Fibroblast of mammary gland (primary cell): ENCODE measurements at regions not wholly inside any gene's neighbourhood (a gene's known extent, or its start where the extent isn't known, plus 50 kb on each side); places are given as distances from the start of the nearest gene placed in this dataset.
A peak's percentile ranks its signal among the peaks of the same experiment; 100 is the strongest.
"Not testable (repeated sequence)": the region's sequence is repeated elsewhere in the genome, so short reads cannot be mapped to it uniquely, and the experiment has no call there.

Experiments
- DNase-seq: peaks from one replicate; pipeline ENCODE4 v3.0.0-alpha.2; 2010; ENCODE audit warnings: low read depth
- H3K4me3 ChIP-seq: 2 replicates; pipeline ENCODE4 v1.5.1; 2011; ENCODE audit warnings: low read depth, mild to moderate bottlenecking, low read length, moderate library complexity; ENCODE audit not compliant: control insufficient read depth
- TF ChIP-seq, protein P1 (sequence below): conservative IDR thresholded peaks from 2 replicates; pipeline ENCODE4 v1.5.1; 2011; ENCODE audit warnings: low read depth, low read length, inconsistent platforms; ENCODE audit not compliant: control insufficient read depth, insufficient read depth

DNA sequence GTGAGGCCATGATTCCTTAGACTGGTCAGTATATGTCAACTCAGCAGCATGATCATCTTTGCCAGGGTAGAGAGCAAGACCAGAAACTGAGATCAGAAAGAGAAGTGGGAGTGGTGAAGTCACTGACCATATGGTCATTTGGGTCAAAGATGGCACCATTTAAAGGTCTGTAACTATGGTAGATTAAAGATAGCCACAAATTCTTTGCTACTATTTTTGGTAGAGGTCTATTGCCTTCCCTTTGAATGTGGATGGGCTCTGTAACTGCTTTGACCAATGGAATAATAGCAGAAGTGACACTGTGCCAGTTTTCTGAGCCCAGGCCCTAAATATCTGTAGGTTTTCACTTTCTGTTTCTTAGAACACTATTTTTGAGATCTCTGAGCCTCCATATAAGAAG lies 117.6 kb downstream of the PCSK1 start:
- TF ChIP-seq, protein P1, sequence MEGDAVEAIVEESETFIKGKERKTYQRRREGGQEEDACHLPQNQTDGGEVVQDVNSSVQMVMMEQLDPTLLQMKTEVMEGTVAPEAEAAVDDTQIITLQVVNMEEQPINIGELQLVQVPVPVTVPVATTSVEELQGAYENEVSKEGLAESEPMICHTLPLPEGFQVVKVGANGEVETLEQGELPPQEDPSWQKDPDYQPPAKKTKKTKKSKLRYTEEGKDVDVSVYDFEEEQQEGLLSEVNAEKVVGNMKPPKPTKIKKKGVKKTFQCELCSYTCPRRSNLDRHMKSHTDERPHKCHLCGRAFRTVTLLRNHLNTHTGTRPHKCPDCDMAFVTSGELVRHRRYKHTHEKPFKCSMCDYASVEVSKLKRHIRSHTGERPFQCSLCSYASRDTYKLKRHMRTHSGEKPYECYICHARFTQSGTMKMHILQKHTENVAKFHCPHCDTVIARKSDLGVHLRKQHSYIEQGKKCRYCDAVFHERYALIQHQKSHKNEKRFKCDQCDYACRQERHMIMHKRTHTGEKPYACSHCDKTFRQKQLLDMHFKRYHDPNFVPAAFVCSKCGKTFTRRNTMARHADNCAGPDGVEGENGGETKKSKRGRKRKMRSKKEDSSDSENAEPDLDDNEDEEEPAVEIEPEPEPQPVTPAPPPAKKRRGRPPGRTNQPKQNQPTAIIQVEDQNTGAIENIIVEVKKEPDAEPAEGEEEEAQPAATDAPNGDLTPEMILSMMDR, result no peak
- no peak overlapping the region for H3K4me3 ChIP-seq
- DNase-seq, result no peak

DNA sequence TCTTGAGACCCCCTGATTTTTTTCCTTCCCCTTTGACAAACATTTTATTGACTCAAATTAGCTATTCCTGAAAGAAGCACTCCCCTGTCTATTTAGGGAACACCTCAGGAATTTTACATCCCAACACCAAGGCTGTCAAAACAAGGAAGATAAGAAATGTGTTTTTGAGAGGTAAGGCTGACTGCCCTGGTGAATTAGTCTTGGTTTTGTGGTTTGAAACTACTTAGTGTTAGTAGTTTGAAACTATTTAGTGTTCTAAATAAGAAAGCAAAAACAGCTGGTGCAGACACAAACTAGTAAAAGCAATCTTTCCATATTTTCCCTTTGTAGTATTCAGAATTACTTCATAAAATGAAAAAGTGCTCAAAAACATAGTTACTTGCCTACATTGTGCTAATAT lies 120.7 kb downstream of the PCSK1 start:
- no peak for DNase-seq
- TF ChIP-seq, protein P1, result no peak
- no peak overlapping the region for H3K4me3 ChIP-seq

DNA sequence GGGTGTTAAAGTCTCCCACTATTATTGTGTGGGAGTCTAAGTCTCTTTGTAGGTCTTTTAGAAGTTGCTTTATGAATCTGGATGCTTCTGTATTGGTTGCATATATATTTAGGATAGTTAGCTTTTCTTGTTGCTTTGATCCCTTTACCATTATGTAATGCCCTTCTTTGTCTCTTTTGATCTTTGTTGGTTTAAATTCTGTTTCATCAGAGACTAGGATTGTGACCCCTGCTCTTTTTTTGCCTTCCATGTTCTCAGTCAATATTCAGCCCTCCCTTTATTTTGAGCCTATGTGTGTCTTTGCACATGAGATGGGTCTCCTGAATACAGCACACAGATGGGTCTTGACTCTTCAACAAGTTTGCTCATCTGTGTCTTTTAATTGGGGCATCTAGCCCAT lies 126.0 kb downstream of the PCSK1 start:
- H3K4me3 ChIP-seq, DNase-seq: not testable (repeated sequence)

DNA sequence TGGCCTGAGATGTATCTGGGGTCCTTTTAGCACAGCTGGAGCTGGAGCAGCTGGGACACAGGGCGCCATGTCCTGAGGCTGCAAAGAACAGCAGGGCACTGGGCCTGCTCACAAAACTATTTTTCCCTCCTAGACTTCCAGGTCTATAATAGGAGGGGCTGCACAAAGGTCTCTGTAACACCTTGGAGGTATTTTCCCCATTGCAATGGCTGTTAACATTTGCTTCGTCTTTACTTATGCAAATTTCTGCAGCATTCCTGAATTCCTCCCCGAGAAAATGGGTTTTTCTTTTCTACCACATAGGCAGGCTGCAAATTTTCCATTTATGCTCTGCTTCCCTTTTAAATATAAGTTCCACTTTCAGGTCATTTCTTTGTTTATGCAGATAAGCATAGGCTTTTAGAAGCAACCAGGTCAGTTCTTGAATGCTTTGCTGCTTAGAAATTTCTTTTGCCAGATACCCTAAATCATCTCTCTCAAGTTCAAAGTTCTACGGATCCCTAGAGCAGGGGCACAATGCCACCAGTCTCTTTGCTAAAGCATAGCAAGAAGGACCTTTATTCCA lies 130.8 kb downstream of the PCSK1 start:
- TF ChIP-seq, protein P1, result no peak
- no peak for DNase-seq
- H3K4me3 ChIP-seq, result no peak overlapping the region

DNA sequence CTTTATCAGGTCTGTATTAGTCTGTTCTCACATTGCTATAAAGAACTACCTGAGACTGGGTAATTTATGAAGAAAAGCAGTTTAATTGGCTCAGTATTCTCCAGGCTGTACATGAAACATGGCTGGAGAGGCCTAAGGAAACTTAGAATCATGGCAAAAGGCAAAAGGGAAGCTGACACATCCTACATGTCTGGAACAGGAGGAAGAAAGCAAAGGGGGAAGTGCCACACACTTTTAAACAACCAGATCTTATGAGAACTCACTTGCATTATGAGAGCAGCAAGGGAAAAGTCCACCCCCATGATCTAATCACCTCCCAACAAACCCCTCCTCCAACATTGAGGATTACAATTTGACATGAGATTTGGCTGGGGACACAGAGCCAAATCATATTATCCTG lies 132.1 kb downstream of the PCSK1 start:
- DNase-seq, result no peak
- TF ChIP-seq, protein P1, result no peak
- no peak overlapping the region for H3K4me3 ChIP-seq

DNA sequence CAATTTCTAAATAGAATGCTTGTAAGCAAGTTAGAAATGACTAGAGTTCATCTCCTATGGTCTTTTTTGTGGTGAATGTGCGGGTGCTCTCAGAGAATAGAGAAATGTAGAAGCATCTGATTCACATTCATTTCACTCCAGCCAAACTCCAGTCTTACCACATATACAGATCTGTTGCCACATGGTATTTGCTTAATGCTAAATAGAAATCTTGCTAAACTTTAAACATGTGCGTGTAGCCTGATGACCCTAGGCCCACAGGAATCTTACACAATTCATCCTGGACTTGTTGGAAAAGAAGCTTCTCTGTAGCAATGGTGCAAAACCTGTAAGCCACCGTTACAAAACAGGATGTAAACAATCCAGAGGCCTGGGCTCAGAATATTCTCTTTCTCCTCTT lies 135.2 kb downstream of the PCSK1 start:
- H3K4me3 ChIP-seq, result no peak overlapping the region
- peak; percentile 96 for DNase-seq
- TF ChIP-seq, protein P1, result no peak

DNA sequence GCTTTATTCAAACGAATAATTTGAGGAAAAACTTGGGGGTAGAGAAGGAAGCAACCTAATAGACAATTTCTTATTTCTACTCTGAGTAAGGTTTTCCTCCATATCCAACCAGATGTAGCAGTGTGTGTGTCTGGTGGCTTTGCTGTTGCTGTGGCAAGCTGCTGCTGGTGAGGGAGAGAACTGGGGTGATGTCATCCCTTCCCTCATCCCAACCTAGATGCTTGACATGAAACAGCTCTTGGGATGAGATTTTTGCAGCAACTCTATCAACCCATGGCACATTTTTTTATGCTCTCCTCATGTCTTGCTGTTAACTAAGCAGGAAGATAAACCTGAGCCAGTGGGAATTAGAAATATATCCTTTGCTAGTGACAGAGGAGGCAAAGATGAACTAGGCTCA lies 135.8 kb downstream of the PCSK1 start:
- no peak overlapping the region for H3K4me3 ChIP-seq
- peak; percentile 90 for DNase-seq
- TF ChIP-seq, protein P1, result no peak
